ENCODE measurements at regions not wholly inside any gene's neighbourhood (a gene's known extent, or its start where the extent isn't known, plus 50 kb on each side); places are given as distances from the start of the nearest gene placed in this dataset.

DNA sequence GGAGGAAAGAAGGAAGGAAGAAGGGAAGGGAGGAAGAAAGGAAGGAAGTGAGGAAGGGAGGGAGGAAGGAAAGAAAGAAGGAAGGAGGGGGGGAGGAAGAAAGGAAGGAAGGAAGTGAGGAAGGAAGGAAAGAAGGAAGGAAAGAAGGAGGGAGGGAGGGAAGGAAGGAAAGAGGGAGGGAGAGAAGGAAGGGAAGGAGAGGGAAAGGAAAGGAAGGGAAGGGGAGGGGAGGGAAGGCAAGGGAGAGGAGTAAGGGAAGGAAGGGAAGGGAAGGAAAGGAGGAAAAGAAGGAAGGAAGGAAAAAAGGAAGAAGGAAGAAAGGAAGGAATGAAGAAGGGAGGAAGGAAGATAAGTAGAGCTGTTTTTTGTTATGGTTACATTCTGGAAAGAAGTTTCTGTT lies 141.2 kb downstream of the LRRC3B start:
- DNase-seq (ENCODE audit: low read depth in 1 of 2, low spot score in 1 of 2) = no peak

DNA sequence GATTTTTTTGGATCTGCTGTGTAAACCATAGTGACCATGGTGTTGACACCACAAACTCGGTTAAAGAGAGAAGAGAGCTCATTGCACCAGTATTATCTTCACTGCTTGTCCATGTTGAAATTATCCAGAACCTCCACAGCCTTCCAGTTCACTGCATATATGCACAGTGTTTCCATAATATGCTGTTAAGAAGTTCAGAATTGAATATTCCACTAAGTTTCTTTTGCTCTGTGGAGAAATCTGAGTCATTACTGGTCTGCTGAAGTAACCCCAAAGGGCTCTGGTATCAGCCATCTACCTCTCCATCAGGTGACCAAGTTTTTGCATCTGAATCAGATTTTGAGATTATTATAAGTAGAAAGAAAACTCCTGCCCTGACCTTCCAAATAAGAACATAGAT lies 143.5 kb downstream of the LRRC3B start:
- no peaks in the 10 kb centered on the region for H3K27me3 ChIP-seq
- no peaks in the 10 kb centered on the region for H3K36me3 ChIP-seq
- DNase-seq (ENCODE audit: low read depth in 1 of 2, low spot score in 1 of 2) = no peak
- no peak overlapping the region for H3K4me3 ChIP-seq
- no peaks in the 10 kb centered on the region for H3K4me1 ChIP-seq (ENCODE audit: low read depth)
- H3K9me3 ChIP-seq (ENCODE audit: low read depth) = no peaks in the 10 kb centered on the region
- no peak overlapping the region for H3K27ac ChIP-seq
- TF ChIP-seq, protein P1, sequence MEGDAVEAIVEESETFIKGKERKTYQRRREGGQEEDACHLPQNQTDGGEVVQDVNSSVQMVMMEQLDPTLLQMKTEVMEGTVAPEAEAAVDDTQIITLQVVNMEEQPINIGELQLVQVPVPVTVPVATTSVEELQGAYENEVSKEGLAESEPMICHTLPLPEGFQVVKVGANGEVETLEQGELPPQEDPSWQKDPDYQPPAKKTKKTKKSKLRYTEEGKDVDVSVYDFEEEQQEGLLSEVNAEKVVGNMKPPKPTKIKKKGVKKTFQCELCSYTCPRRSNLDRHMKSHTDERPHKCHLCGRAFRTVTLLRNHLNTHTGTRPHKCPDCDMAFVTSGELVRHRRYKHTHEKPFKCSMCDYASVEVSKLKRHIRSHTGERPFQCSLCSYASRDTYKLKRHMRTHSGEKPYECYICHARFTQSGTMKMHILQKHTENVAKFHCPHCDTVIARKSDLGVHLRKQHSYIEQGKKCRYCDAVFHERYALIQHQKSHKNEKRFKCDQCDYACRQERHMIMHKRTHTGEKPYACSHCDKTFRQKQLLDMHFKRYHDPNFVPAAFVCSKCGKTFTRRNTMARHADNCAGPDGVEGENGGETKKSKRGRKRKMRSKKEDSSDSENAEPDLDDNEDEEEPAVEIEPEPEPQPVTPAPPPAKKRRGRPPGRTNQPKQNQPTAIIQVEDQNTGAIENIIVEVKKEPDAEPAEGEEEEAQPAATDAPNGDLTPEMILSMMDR (IDR thresholded peaks at IDR 0.05; ENCODE audit: low read depth, low read length) = no peak

More for the DNA sequence above, 141.2 kb downstream of the LRRC3B start:
- Histone ChIP-seq H3K27ac (no peak overlapping the region), H3K4me3 (no peak overlapping the region), H3K4me1 (ENCODE audit: low read depth) (no peaks in the 10 kb centered on the region), H3K27me3 (no peaks in the 10 kb centered on the region), H3K9me3 (ENCODE audit: low read depth) (no peaks in the 10 kb centered on the region), H3K36me3 (no peaks in the 10 kb centered on the region)
- TF ChIP-seq, protein P1 (IDR thresholded peaks at IDR 0.05; ENCODE audit: low read depth, low read length) = no peak

DNA sequence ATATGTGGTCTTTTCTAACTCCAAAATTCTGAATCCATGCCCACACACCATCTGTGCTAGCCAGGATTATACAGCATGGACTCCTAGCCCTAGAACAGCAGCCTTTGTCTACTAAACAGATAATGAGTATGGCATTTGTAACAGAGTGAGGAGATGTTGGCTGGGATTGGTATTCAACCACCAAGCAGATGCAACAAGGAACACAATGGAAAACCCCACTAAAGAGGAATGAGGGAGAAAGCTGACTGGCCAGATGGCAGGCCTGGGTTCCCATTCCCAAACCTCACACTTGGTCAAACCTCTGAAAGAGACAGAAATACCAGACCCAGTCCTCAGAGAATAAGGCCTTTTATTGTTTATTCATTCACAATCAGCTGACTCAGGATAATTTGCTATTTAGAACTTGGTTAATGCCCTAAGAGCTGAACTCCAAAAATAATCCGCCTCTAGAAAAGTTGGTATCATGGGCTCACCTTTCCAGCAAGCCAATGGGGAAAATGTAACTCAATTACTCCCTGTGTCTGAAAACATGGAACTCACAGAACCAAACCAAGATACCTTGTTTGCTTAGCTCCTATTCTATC lies 145.6 kb downstream of the LRRC3B start:
- DNase-seq (ENCODE audit: low read depth in 1 of 2, low spot score in 1 of 2) = no peak
- H3K4me3 ChIP-seq = no peak overlapping the region
- no peak overlapping the region for H3K27ac ChIP-seq
- H3K4me1 ChIP-seq (ENCODE audit: low read depth) = no peaks in the 10 kb centered on the region
- no peaks in the 10 kb centered on the region for H3K9me3 ChIP-seq (ENCODE audit: low read depth)
- TF ChIP-seq, protein P1 (IDR thresholded peaks at IDR 0.05; ENCODE audit: low read depth, low read length) = no peak
- no peaks in the 10 kb centered on the region for H3K36me3 ChIP-seq
- H3K27me3 ChIP-seq = no peaks in the 10 kb centered on the region

DNA sequence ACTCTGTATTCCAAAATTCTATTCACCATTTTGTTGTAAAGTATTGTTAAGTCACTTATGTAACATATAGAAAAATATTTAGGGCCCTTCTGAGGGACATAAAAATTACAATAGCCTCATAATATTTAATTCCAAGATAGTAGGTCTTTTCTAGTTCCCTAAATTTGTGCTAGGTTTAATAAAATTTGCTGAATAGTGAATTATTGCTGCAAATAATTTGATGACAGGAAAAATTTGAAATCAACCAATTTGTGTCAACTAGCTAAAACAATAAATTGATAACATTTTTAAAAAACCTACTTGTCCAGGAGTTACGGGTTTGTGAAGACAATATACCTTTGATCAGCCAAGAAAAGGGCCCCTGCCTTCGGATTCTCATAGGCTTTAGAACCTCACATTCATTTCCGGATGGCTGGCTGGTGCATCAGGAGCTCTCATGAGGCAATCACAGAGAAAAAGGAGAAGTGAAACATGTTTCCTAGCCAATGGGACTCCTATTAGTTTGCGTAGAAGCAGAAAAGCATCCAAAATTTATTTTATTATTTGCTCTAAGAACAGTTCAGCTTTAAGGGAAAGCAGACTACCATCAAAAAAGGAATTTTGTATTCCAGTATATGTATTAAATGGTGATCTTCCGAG lies 177.2 kb downstream of the LRRC3B start:
- TF ChIP-seq, protein P1 (IDR thresholded peaks at IDR 0.05; ENCODE audit: low read depth, low read length) = no peak
- DNase-seq (ENCODE audit: low read depth in 1 of 2, low spot score in 1 of 2) = no peak
- Histone ChIP-seq H3K4me1 (ENCODE audit: low read depth) (no peaks in the 10 kb centered on the region), H3K36me3 (no peaks in the 10 kb centered on the region), H3K9me3 (ENCODE audit: low read depth) (no peaks in the 10 kb centered on the region), H3K4me3 (no peak overlapping the region), H3K27ac (no peak overlapping the region), H3K27me3 (no peaks in the 10 kb centered on the region)

DNA sequence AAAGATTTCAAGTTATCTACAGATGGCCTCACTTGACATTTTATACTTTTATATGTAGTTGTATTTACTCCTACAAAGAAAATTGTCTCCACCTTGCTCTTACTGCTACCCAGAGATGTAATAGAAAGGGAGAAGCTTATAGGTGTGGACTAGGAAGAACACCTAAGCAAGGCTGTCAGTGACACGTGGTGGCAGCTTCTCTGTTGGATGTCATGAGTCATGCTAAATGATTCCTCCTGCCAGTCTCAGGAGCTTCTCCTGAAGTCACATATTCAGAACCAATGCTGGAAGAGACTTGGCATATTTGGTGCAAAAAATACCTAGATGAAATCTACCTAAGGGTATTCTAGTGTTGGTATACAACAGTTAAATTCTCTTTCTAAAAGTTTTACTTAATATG lies 184.7 kb downstream of the LRRC3B start:
- DNase-seq (ENCODE audit: low read depth in 1 of 2, low spot score in 1 of 2) = no peak
- H3K4me3 ChIP-seq = no peak overlapping the region
- no peaks in the 10 kb centered on the region for H3K4me1 ChIP-seq (ENCODE audit: low read depth)
- no peaks in the 10 kb centered on the region for H3K36me3 ChIP-seq
- H3K27me3 ChIP-seq = no peaks in the 10 kb centered on the region
- no peaks in the 10 kb centered on the region for H3K9me3 ChIP-seq (ENCODE audit: low read depth)
- H3K27ac ChIP-seq = no peak overlapping the region
- TF ChIP-seq, protein P1 (IDR thresholded peaks at IDR 0.05; ENCODE audit: low read depth, low read length) = no peak

All from cardiac muscle cell (in vitro differentiated cells and primary cell).